ENCODE measurements at regions not wholly inside any gene's neighbourhood (a gene's known extent, or its start where the extent isn't known, plus 50 kb on each side); places are given as distances from the start of the nearest gene placed in this dataset.

DNA sequence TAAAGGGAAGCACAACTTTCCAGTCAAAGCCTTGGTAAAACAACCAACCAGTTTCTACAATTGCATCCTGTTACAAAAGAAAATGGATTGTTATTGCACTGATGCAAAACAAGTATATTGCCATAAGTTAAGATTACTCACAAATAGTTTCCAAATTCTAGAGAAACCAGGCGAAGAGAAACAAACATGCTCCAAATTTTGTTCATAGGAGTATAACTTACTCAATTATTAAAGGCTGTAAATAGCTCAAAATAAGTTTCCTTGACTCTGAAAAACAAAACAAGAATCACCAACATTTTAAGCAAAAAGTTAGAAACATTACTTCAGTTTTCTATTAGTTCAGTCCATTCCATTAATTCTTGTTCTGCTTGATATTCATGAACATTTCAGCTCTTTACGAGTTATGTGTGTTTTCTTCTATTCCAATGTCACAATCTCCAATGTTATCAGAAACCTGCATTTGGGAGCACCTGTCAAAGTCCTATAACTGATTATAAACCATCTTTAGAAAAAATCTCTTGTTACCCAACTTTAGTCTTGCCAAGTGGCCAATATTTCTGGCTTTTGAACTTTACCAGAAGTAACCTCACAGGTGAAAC, 137.9 kb upstream of the THBS2 start:
- DNase-seq (ENCODE audit: low read depth, low spot score): no peak
- Histone ChIP-seq H3K9ac (ENCODE audit: control insufficient read depth, extremely low read depth, insufficient read depth, low read length) (no peak overlapping the region), H3K4me3 (ENCODE audit: control insufficient read depth in 2 of 3, extremely low read depth in 1 of 3, insufficient read depth in 2 of 3, low read depth in 1 of 3, low read length in 3 of 3) (no peak overlapping the region), H2AFZ (ENCODE audit: control insufficient read depth, low read length) (no peak overlapping the region), H4K20me1 (ENCODE audit: control insufficient read depth, extremely low read depth, insufficient read depth, low read length) (no peaks in the 10 kb centered on the region), H3K9me3 (ENCODE audit: control insufficient read depth, low read depth, low read length) (no peaks in the 10 kb centered on the region), H3K79me2 (ENCODE audit: control insufficient read depth, insufficient read depth, low read length) (no peaks in the 10 kb centered on the region), H3K9me1 (ENCODE audit: control insufficient read depth, extremely low read depth, insufficient read depth, low read length) (no peaks in the 10 kb centered on the region), H3K27me3 (ENCODE audit: control insufficient read depth, extremely low read depth, insufficient read depth, low read length) (peaks cover 3% of the 10 kb centered on the region), H3K36me3 (ENCODE audit: control insufficient read depth in 2 of 2, extremely low read depth in 1 of 2, insufficient read depth in 2 of 2, low read length in 2 of 2) (no peaks in the 10 kb centered on the region), H3K4me2 (ENCODE audit: control insufficient read depth, extremely low read depth, insufficient read depth, low read depth, low read length) (no peak overlapping the region), H3K27ac (ENCODE audit: control insufficient read depth, insufficient read depth, low read length) (no peak overlapping the region), H3K4me1 (ENCODE audit: control insufficient read depth, extremely low read depth, insufficient read depth, low read length) (no peaks in the 10 kb centered on the region)
- dilution Hi-C loops (cut with MboI; ENCODE audit: extremely low pct_ligation_motif_present, low sequenced_read_pairs): no loop called here
- TF ChIP-seq, protein P1, sequence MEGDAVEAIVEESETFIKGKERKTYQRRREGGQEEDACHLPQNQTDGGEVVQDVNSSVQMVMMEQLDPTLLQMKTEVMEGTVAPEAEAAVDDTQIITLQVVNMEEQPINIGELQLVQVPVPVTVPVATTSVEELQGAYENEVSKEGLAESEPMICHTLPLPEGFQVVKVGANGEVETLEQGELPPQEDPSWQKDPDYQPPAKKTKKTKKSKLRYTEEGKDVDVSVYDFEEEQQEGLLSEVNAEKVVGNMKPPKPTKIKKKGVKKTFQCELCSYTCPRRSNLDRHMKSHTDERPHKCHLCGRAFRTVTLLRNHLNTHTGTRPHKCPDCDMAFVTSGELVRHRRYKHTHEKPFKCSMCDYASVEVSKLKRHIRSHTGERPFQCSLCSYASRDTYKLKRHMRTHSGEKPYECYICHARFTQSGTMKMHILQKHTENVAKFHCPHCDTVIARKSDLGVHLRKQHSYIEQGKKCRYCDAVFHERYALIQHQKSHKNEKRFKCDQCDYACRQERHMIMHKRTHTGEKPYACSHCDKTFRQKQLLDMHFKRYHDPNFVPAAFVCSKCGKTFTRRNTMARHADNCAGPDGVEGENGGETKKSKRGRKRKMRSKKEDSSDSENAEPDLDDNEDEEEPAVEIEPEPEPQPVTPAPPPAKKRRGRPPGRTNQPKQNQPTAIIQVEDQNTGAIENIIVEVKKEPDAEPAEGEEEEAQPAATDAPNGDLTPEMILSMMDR (optimal IDR thresholded peaks at IDR 0.05 in 1 of 3, IDR thresholded peaks at IDR 0.05 in 1 of 3, conservative IDR thresholded peaks at IDR 0.05 in 1 of 3; ENCODE audit: extremely low read depth in 1 of 3, insufficient read depth in 2 of 3, low read length in 3 of 3): no peak
- no peak for TF ChIP-seq EZH2 (IDR thresholded peaks at IDR 0.05; ENCODE audit: low read length)
- FAIRE-seq: no peak

DNA sequence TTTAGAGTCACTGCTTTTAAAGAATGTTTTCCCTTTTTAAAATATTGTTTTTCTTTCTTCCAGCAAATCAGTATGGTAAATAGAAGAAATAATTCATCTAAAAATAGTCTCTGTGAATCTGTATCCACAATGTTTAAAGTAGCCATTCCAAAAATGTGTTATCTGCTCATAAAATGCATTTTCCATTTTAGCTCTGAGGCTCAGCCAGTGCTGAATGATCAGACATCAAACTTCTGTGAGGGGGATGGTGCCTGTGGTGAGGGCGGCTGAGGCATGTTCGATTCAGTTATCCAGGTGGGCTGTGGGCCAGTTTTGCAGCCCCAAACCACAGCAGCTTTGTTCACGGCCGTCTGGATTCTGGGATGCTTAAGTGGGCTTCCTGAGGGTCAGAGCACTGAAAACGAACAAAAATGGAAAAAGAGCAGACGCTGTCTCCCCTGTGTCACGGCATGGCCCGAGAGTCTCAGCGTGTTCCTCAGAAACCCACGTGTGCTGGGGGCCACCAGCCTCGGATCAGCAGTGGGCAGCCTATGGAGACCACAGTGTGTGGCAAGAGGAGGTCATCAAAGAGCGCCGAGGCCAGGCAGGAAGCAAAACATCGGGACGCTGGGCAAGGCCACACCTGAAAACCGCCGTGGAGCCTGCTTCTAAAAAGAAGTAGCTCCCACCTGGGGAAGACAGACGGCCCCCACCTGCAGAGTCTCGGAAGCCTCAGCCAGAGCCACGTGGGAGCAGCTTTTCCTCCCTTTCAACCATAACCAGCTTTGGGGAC, 134.9 kb upstream of the THBS2 start:
- no peak overlapping the region for H3K27ac ChIP-seq (ENCODE audit: control insufficient read depth, insufficient read depth, low read length)
- no peak for FAIRE-seq

More for the DNA sequence above, 134.9 kb upstream of the THBS2 start:
- no peak overlapping the region for H2AFZ ChIP-seq (ENCODE audit: control insufficient read depth, low read length)
- peaks cover 3% of the 10 kb centered on the region for H3K27me3 ChIP-seq (ENCODE audit: control insufficient read depth, extremely low read depth, insufficient read depth, low read length)
- H3K4me1 ChIP-seq (ENCODE audit: control insufficient read depth, extremely low read depth, insufficient read depth, low read length): no peaks in the 10 kb centered on the region
- no peak overlapping the region for H3K4me2 ChIP-seq (ENCODE audit: control insufficient read depth, extremely low read depth, insufficient read depth, low read depth, low read length)
- no peak overlapping the region for H3K4me3 ChIP-seq (ENCODE audit: control insufficient read depth in 2 of 3, extremely low read depth in 1 of 3, insufficient read depth in 2 of 3, low read depth in 1 of 3, low read length in 3 of 3)
- H3K9me3 ChIP-seq (ENCODE audit: control insufficient read depth, low read depth, low read length): no peaks in the 10 kb centered on the region
- H3K79me2 ChIP-seq (ENCODE audit: control insufficient read depth, insufficient read depth, low read length): no peaks in the 10 kb centered on the region
- H3K9me1 ChIP-seq (ENCODE audit: control insufficient read depth, extremely low read depth, insufficient read depth, low read length): no peaks in the 10 kb centered on the region
- H3K9ac ChIP-seq (ENCODE audit: control insufficient read depth, extremely low read depth, insufficient read depth, low read length): no peak overlapping the region
- no peak for DNase-seq (ENCODE audit: low read depth, low spot score)
- H3K36me3 ChIP-seq (ENCODE audit: control insufficient read depth in 2 of 2, extremely low read depth in 1 of 2, insufficient read depth in 2 of 2, low read length in 2 of 2): no peaks in the 10 kb centered on the region
- H4K20me1 ChIP-seq (ENCODE audit: control insufficient read depth, extremely low read depth, insufficient read depth, low read length): no peaks in the 10 kb centered on the region
- dilution Hi-C loops (cut with MboI; ENCODE audit: extremely low pct_ligation_motif_present, low sequenced_read_pairs): no loop called here
- no peak for TF ChIP-seq EZH2 (IDR thresholded peaks at IDR 0.05; ENCODE audit: low read length)
- TF ChIP-seq, protein P1 (optimal IDR thresholded peaks at IDR 0.05 in 1 of 3, IDR thresholded peaks at IDR 0.05 in 1 of 3, conservative IDR thresholded peaks at IDR 0.05 in 1 of 3; ENCODE audit: extremely low read depth in 1 of 3, insufficient read depth in 2 of 3, low read length in 3 of 3): no peak

Data from keratinocyte (primary cell).